Stimulated activated CD8-positive, alpha-beta memory T cell treated with anti-CD3 and anti-CD28 coated beads, Interleukin-12 subunit alpha, Interleukin-12 subunit beta, amount 100 ng/mL, for 24 hours (primary cell): ENCODE measurements at regions not wholly inside any gene's neighbourhood (a gene's known extent, or its start where the extent isn't known, plus 50 kb on each side); places are given as distances from the start of the nearest gene placed in this dataset.
"Not testable (repeated sequence)": the region's sequence is repeated elsewhere in the genome, so short reads cannot be mapped to it uniquely, and the experiment has no call there.

ENCODE experiments used
- DNase-seq: peaks from one replicate; pipeline ENCODE4 v3.0.0-alpha.2; 2020; ENCODE audit errors: extremely low read depth

- DNase-seq = no peak
Observed at GRCh38 chr17:79560527-79560926, 50.3 kb downstream of the RBFOX3 start.

DNA sequence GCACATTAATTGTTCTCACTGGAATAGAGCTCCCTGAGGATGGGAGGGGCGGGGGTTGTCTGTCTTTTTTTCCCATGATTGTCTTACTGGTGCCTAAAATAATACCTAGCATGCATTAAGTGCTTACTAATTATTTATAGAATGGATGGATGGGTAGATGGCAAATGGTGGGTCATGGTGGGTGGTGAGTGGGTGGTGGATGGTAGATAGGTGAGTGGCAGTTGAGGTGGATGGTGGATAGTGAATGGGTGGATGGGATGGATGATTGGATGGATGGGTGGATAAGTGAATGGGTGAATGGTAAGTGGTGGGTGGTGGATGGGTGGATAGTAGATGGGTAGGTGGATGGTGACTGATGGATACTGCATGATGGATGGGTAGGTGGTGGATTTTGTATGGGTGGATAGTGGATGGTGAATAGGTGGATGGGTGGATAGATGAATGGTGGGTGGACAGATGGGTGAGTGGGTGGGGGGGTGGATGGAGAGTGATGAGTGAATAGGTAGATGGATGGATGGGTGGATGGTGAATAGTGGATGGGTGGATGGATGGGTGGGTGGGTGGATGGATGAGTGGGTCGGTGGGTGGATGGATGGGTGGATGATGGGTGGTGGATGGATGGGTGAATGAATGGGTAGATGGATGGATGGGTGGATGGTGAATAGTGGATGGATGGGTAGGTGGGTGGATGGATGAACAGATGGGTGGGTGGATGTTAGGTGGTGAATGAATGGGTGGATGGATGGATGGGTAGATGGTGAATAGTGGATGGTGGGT lies 51.6 kb downstream of the RBFOX3 start:
- DNase-seq = no peak

DNA sequence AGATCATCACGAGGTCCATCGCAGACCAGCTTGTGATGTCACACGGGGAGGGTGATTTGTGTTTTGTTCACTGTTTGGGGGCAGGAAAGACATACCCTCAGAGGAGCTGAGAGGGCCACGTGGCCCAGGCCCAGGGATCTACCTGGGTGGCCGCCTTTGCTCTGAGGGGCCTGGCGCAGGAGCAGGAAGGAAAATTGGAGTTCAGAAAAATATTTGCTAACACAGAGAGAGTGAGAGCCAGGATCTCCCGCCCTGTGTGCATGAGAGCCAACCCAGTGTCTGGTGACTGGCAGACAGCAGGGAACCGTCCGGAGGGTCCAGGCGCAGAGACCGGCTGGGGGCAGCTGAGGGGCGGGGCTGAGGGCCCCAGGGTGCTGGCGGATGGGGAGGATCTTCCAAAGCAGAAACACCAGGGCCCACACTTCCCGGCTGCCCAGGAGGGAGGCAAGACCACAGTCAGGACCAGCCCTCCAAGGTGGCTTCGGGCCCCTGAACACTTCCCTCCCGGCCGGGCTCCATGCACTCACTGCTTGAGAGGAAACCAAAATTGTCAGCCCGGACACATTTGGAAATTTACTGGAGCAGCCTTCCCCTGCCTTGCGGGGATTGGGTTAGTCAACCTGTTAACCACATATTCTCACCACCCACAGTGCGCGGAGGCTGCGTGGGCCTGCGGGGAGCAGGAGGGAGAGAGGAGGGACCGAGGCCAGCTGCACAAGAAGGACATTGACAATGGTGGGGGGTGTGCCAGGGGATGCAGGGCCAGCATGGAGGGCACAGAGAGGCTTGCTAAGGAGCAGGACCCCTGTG lies 52.6 kb downstream of the RBFOX3 start:
- no peak for DNase-seq

DNA sequence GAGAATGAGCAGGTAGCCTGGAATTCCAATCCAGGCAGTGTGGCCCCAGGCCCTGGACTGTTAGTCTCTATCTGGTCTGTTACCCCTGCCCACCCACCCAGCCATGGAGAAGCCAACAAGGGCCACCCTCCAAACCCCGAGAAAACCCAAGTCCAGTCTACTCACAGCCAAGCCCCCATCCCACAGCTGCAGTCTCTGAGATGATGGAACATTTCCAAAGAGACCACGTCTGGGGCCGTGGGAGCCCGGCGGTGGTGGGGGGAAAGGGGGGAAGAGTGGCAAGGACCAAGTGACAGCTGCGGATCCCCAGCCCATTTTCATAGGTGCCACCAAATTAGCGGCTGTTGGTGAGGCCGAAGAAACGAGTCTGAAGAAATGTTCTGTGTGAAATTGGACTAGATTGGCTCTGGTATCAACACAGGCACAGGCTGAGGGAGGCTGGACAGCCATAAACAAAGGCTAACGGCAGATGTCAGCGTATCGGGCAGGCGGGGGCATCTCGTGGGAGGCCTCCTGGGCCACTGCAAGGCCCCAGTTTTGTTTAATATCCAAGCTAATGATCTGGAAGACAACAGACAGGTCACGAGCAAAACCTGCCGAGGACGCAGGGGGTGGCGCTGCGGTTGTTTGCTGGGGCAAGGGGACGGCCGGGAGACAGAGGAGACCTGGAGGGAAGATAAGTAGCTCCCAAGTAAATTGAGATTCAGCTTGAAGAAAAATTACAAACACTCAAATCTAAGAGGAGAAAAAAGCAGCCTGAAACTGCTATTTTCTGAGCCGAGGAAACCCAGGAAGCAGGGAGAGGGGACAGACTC lies 53.4 kb downstream of the RBFOX3 start:
- no peak for DNase-seq

DNA sequence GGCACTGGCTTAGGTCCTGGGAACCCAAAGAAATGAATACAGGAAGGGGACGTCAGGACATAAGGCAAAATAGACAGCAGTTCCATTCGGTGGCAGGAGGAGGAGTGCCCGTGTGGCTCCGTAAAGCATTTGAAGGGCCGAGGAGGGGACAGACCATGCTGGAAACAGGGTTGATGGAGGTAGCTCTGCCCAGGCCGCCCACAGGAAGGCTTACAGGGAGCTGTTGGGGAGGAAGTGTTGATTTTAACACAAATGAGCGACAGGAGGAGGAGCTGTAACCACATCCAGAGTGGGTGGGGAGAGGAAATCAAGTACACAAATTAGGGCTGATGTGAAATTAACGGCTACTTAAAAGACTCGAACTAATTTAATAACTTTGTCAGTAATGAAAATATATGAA lies 54.6 kb downstream of the RBFOX3 start:
- no peak for DNase-seq

DNA sequence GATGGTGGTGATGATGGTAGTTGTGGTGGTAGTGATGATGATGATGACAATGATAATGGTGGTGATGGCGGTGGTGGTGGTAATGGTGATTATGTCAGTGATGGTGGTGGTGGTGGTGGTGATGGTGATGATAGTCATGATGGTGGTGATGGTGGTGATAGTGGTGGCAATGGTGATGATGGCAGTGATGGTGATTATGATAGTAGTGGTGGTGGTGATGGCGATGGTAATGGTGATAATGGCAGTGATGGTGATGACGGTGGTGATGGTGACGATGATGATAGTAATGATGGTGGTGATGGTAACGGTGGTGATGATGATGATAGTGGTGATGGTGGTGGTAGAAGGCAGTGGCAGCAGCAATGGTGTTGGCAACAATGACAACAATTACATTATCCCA lies 55.3 kb downstream of the RBFOX3 start:
- DNase-seq = no peak

GRCh38 chr17:79554346-79554745 lies 56.5 kb downstream of the RBFOX3 start:
- DNase-seq = not testable (repeated sequence)

DNA sequence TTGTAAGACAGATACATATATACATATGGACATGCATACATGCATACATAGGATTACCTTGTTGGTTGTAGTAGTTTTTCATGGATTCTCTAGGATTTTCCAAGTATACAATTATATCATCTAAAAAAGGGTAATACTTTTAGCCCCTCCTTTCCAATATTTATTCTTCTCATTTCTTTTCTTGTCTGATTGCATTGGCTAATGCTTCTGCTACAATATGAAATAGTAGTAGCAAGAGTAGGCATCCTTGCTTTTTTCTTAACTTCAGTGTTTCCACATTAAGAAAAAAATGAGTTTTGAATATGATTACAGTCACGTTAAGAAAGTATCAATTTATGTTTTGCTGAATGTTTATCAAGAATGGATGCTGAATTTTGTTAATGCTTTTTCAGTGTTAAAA lies 58.0 kb downstream of the RBFOX3 start:
- DNase-seq = no peak

DNA sequence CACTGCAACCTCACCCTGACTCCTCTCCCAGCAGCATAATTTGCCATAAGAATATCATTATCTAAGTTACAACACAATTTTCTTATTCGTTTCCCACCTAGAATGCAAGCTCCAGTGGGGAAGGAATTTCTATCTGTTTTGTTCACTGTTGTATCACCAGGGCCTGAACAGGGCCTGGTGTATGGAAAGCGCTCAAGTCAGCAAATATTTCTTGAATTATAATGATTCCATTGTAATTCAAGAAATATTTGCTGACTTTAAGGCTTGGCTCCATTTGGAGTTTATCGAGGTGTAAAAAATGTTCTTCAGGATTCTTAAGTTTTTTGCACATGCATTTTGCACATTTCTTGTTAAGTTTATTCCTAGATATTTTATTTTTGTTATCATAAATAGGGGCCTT lies 58.4 kb downstream of the RBFOX3 start:
- DNase-seq = no peak

DNA sequence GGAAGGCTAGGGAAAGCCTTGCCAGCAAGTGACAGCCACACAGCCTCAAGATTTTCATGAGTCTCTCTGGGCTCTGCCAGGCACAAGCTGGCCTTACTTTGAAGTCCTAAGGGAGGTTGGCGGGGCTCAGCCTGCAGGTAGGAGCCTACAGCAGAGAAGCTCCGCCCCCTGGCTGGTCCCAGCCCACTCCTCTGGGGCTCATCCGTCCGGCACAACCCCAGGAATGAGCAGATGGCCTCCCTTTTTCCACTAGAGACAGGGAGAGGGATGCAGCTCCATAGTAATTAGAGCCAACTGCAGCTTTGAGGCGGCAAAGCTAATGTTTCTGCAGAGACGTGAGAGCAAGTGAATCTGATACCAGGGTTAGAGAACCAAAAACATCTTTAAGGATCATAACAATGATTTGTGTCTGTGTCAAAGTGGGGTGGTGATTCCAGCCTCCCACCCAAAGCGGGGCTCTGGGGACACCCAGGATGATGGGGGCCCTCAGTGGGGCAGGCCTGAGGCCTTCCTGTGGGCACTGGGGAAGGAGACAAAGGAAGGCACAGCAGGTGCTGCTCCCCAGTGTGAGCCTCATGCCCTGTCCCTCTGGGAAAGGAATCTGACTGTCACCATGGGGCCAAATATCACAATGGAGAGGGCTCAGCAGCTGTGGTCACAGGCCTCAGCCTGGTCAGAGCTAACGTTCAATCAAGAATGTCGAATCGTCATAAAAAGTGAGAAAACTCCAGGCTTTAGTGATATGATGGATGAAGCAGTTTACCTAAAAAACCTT lies 61.5 kb downstream of the RBFOX3 start:
- no peak for DNase-seq

DNA sequence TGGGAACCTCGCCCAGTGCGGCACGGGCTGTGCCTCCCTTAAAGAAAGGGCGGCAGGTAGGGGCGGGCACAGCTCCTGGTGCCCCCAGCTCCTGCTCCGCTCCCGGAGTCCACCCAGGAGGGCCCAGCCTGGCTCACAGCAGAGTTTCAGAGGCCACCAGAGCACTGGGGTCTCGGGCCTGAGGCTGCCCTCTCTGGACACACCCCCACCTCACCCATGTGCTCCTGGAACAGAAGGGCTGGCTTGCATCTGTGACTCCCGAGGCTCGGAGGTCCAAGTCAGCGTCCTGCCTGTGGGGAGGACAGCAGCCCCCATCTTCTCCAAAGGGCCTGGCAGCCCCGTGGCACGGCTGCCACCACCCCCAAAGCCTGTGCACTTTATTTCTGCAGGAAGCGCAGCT lies 62.7 kb downstream of the RBFOX3 start:
- DNase-seq = no peak

- no peak for DNase-seq
Observed at GRCh38 chr17:79547586-79547985, 63.3 kb downstream of the RBFOX3 start.

- DNase-seq = not testable (repeated sequence)
Observed at GRCh38 chr17:79547171-79547570, 63.7 kb downstream of the RBFOX3 start.

- no peak for DNase-seq
Observed at GRCh38 chr17:79546386-79546785, 64.5 kb downstream of the RBFOX3 start.

- DNase-seq = no peak
Observed at GRCh38 chr17:79545251-79546005, 65.4 kb downstream of the RBFOX3 start.

DNA sequence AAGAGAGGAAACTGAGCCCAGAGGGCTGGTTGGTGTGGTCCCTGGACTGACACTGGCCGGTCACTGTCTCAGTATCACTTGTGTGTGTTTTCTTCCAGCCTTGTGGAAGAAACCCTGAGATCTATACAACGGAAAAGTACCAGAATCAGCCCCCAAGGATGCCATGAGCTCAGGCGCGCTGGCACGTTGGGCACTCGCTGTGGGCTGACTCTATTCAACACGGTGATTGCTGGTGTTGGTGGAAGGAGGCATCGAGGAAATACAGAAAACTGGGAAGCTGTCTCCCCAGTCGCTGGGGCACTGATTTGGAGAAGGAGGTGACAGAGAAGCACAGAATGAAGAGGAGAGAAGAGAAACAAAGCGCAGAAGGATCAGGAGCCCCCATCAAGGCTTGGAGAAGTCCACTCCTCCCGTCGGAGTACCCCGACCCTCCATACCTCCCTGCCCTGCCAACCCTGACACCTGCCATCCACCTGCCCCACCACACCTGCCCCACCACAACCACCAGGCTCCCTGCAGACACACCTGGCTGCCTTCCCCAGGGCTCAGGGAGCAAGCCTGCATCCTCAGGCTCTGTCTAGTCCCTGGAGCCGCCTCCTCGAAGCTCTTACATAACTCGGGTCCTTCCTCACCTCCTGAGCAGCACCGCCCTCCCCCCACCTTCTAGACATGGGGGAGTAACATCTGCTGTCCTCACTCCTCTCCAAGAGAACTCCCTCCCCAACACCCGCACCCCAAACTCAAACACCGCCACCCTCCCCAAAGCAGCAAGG lies 66.5 kb downstream of the RBFOX3 start:
- DNase-seq = no peak

GRCh38 chr17:79543531-79543930 lies 67.3 kb downstream of the RBFOX3 start:
- no peak for DNase-seq

GRCh38 chr17:79542718-79543117 lies 68.1 kb downstream of the RBFOX3 start:
- DNase-seq = no peak

- no peak for DNase-seq
Observed at GRCh38 chr17:79541056-79541850, 69.6 kb downstream of the RBFOX3 start.
